ENCODE measurements at regions not wholly inside any gene's neighbourhood (a gene's known extent, or its start where the extent isn't known, plus 50 kb on each side); places are given as distances from the start of the nearest gene placed in this dataset.
A peak's percentile ranks its signal among the peaks of the same experiment; 100 is the strongest.

GRCh38 chr5:56515011-56515410, 281.9 kb upstream of the ANKRD55 start:
- no peak for DNase-seq (ENCODE audit: low read depth in 2 of 2)

- DNase-seq (ENCODE audit: low read depth in 2 of 2): no peak
These were observed 281.1 kb upstream of the ANKRD55 start for GRCh38 chr5:56514245-56514644.

GRCh38 chr5:56513141-56513540, 280.0 kb upstream of the ANKRD55 start:
- DNase-seq (ENCODE audit: low read depth in 2 of 2): no peak

- DNase-seq (ENCODE audit: low read depth in 2 of 2): no peak
These were observed 279.3 kb upstream of the ANKRD55 start for GRCh38 chr5:56512313-56512996.

GRCh38 chr5:56511326-56511841, 278.3 kb upstream of the ANKRD55 start:
- no peak for DNase-seq (ENCODE audit: low read depth in 2 of 2)

- DNase-seq (ENCODE audit: low read depth in 2 of 2): no peak
These were observed 275.1 kb upstream of the ANKRD55 start for GRCh38 chr5:56508249-56508648.

GRCh38 chr5:56507351-56507930, 274.3 kb upstream of the ANKRD55 start:
- DNase-seq (ENCODE audit: low read depth in 2 of 2): no peak

- no peak for DNase-seq (ENCODE audit: low read depth in 2 of 2)
These were observed 273.3 kb upstream of the ANKRD55 start for GRCh38 chr5:56506211-56506965.

GRCh38 chr5:56503929-56504328, 270.8 kb upstream of the ANKRD55 start:
- DNase-seq (ENCODE audit: low read depth in 2 of 2): no peak

- no peak for DNase-seq (ENCODE audit: low read depth in 2 of 2)
These were observed 268.8 kb upstream of the ANKRD55 start for GRCh38 chr5:56501781-56502557.

- DNase-seq (ENCODE audit: low read depth in 2 of 2): no peak
These were observed 266.8 kb upstream of the ANKRD55 start for GRCh38 chr5:56499901-56500300.

- no peak for DNase-seq (ENCODE audit: low read depth in 2 of 2)
These were observed 266.4 kb upstream of the ANKRD55 start for GRCh38 chr5:56499491-56499890.

GRCh38 chr5:56498759-56499395, 265.7 kb upstream of the ANKRD55 start:
- no peak for DNase-seq (ENCODE audit: low read depth in 2 of 2)

- DNase-seq (ENCODE audit: low read depth in 2 of 2): no peak
These were observed 263.5 kb upstream of the ANKRD55 start for GRCh38 chr5:56496581-56497063.

GRCh38 chr5:56494300-56494731, 261.2 kb upstream of the ANKRD55 start:
- DNase-seq (ENCODE audit: low read depth in 2 of 2): no peak

- no peak for DNase-seq (ENCODE audit: low read depth in 2 of 2)
These were observed 260.6 kb upstream of the ANKRD55 start for GRCh38 chr5:56493766-56494165.

GRCh38 chr5:56493308-56493707, 260.2 kb upstream of the ANKRD55 start:
- DNase-seq (ENCODE audit: low read depth in 2 of 2): no peak

- DNase-seq (ENCODE audit: low read depth in 2 of 2): no peak
These were observed 259.7 kb upstream of the ANKRD55 start for GRCh38 chr5:56492812-56493211.

GRCh38 chr5:56490971-56491468, 257.9 kb upstream of the ANKRD55 start:
- peak in 1 of 2 experiments; percentile 33 for DNase-seq (ENCODE audit: low read depth in 2 of 2)

GRCh38 chr5:56489272-56489671, 256.1 kb upstream of the ANKRD55 start:
- no peak for DNase-seq (ENCODE audit: low read depth in 2 of 2)

- DNase-seq (ENCODE audit: low read depth in 2 of 2): no peak
These were observed 254.5 kb upstream of the ANKRD55 start for GRCh38 chr5:56487528-56488115.

Data from stimulated activated CD4-positive, alpha-beta T cell treated with anti-CD3 and anti-CD28 coated beads, Interleukin-12 subunit alpha, Interleukin-12 subunit beta, amount 100 ng/mL, for 24 hours (primary cell).